ENCODE measurements at regions not wholly inside any gene's neighbourhood (a gene's known extent, or its start where the extent isn't known, plus 50 kb on each side); places are given as distances from the start of the nearest gene placed in this dataset.

GRCh38 chr11:25890626-25891260, 441.2 kb upstream of the ANO3 start:
- DNase-seq (ENCODE audit: low read depth in 3 of 3), result no peak

GRCh38 chr11:25891960-25892359, 440.0 kb upstream of the ANO3 start:
- DNase-seq (ENCODE audit: low read depth in 3 of 3), result no peak

- DNase-seq (ENCODE audit: low read depth in 3 of 3), result no peak
These were observed 432.2 kb upstream of the ANO3 start for GRCh38 chr11:25899617-25900160.

- no peak for DNase-seq (ENCODE audit: low read depth in 3 of 3)
These were observed 431.1 kb upstream of the ANO3 start for GRCh38 chr11:25900814-25901213.

GRCh38 chr11:25901415-25901814, 430.5 kb upstream of the ANO3 start:
- DNase-seq (ENCODE audit: low read depth in 3 of 3), result no peak

GRCh38 chr11:25902476-25902875, 429.5 kb upstream of the ANO3 start:
- no peak for DNase-seq (ENCODE audit: low read depth in 3 of 3)

- DNase-seq (ENCODE audit: low read depth in 3 of 3), result no peak
These were observed 423.2 kb upstream of the ANO3 start for GRCh38 chr11:25908726-25909125.

- DNase-seq (ENCODE audit: low read depth in 3 of 3), result no peak
These were observed 421.8 kb upstream of the ANO3 start for GRCh38 chr11:25910086-25910485.

- DNase-seq (ENCODE audit: low read depth in 3 of 3), result no peak
These were observed 411.6 kb upstream of the ANO3 start for GRCh38 chr11:25920356-25920755.

- DNase-seq (ENCODE audit: low read depth in 3 of 3), result no peak
These were observed 407.3 kb upstream of the ANO3 start for GRCh38 chr11:25924586-25924985.

GRCh38 chr11:25925359-25925758, 406.6 kb upstream of the ANO3 start:
- DNase-seq (ENCODE audit: low read depth in 3 of 3), result no peak

GRCh38 chr11:25927411-25927953, 404.4 kb upstream of the ANO3 start:
- DNase-seq (ENCODE audit: low read depth in 3 of 3), result no peak

- DNase-seq (ENCODE audit: low read depth in 3 of 3), result no peak
These were observed 403.9 kb upstream of the ANO3 start for GRCh38 chr11:25928076-25928475.

- no peak for DNase-seq (ENCODE audit: low read depth in 3 of 3)
These were observed 393.0 kb upstream of the ANO3 start for GRCh38 chr11:25938952-25939351.

- no peak for DNase-seq (ENCODE audit: low read depth in 3 of 3)
These were observed 392.2 kb upstream of the ANO3 start for GRCh38 chr11:25939691-25940090.

- DNase-seq (ENCODE audit: low read depth in 3 of 3), result no peak
These were observed 390.6 kb upstream of the ANO3 start for GRCh38 chr11:25941353-25941752.

- no peak for DNase-seq (ENCODE audit: low read depth in 3 of 3)
These were observed 388.9 kb upstream of the ANO3 start for GRCh38 chr11:25943031-25943430.

GRCh38 chr11:25943777-25944661, 387.9 kb upstream of the ANO3 start:
- DNase-seq (ENCODE audit: low read depth in 3 of 3), result no peak

- no peak for DNase-seq (ENCODE audit: low read depth in 3 of 3)
These were observed 382.0 kb upstream of the ANO3 start for GRCh38 chr11:25949918-25950317.

- DNase-seq (ENCODE audit: low read depth in 3 of 3), result no peak
These were observed 378.9 kb upstream of the ANO3 start for GRCh38 chr11:25953006-25953405.

GRCh38 chr11:25958045-25958444, 373.9 kb upstream of the ANO3 start:
- DNase-seq (ENCODE audit: low read depth in 3 of 3), result no peak

- DNase-seq (ENCODE audit: low read depth in 3 of 3), result no peak
These were observed 370.4 kb upstream of the ANO3 start for GRCh38 chr11:25961539-25961938.

All from stimulated activated CD4-positive, alpha-beta T cell treated with anti-CD3 and anti-CD28 coated beads, TNF-alpha, amount 100 ng/mL, for 48 hours (primary cell).